ENCODE measurements at regions not wholly inside any gene's neighbourhood (a gene's known extent, or its start where the extent isn't known, plus 50 kb on each side); places are given as distances from the start of the nearest gene placed in this dataset.

GRCh38 chr12:105874121-105874520 is 264.6 kb downstream of the NUAK1 start:
- TF ChIP-seq POLR2AphosphoS5 (IDR thresholded peaks at IDR 0.05; ENCODE audit: insufficient read depth in 1 of 2, low read depth in 1 of 2) (no peak), CTCF (IDR thresholded peaks at IDR 0.05) (no peak)
